ENCODE measurements at regions not wholly inside any gene's neighbourhood (a gene's known extent, or its start where the extent isn't known, plus 50 kb on each side); places are given as distances from the start of the nearest gene placed in this dataset.

DNA sequence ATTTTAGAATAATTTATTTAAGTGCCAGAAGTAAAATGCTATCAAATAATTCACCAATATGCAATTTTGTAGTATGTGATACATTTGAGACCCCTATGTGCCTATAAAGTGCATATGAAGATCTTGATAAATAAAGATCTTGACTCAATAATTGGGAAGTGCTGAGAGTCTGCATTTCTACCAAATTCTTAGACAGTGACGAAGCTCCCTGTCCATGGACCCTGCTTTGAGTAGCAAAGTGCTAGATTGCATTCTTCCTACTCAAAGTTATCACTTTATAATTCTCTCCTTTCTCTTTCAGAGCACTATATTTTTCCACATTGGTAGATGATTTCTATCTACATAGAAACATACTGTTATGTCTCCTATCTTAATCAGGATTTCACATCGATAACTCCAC, 1393.9 kb downstream of the ARAP2 start:
- 79% methylated on average over 2 of the region's 2 CpGs for WGBS, 2 donors
- no peaks in the 10 kb centered on the region for H3K36me3 ChIP-seq
- no peaks in the 10 kb centered on the region for H3K4me1 ChIP-seq
- no peak overlapping the region for H3K4me3 ChIP-seq
- no peaks in the 10 kb centered on the region for H3K27me3 ChIP-seq
- no peaks in the 10 kb centered on the region for H3K9me3 ChIP-seq
- DNase-seq (ENCODE audit: low spot score in 2 of 2): no peak
- H3K27ac ChIP-seq: no peak overlapping the region
- TF ChIP-seq POLR2A (IDR thresholded peaks at IDR 0.05): no peak
- no peak for TF ChIP-seq EP300 (IDR thresholded peaks at IDR 0.05)
- TF ChIP-seq CTCF (IDR thresholded peaks at IDR 0.05): no peak

- Histone ChIP-seq H3K36me3 (no peaks in the 10 kb centered on the region), H3K27me3 (no peaks in the 10 kb centered on the region), H3K9me3 (no peaks in the 10 kb centered on the region), H3K4me3 (no peak overlapping the region), H3K27ac (no peak overlapping the region), H3K4me1 (no peaks in the 10 kb centered on the region)
- TF ChIP-seq EP300 (IDR thresholded peaks at IDR 0.05) (no peak), CTCF (IDR thresholded peaks at IDR 0.05) (no peak), POLR2A (IDR thresholded peaks at IDR 0.05) (no peak)
- no peak for DNase-seq (ENCODE audit: low spot score in 2 of 2)
- WGBS, 2 donors: 20 to 26% methylated on average over 3 to 4 of the region's 4 CpGs
These were observed 1393.3 kb downstream of the ARAP2 start for GRCh38 chr4:34850968-34851367.

GRCh38 chr4:34851411-34851810, 1392.9 kb downstream of the ARAP2 start:
- no peaks in the 10 kb centered on the region for H3K4me1 ChIP-seq
- 60 to 80% methylated on average over 2 of the region's 2 CpGs for WGBS, 2 donors
- no peak for DNase-seq (ENCODE audit: low spot score in 2 of 2)
- no peaks in the 10 kb centered on the region for H3K27me3 ChIP-seq
- no peak overlapping the region for H3K4me3 ChIP-seq
- no peak for TF ChIP-seq POLR2A (IDR thresholded peaks at IDR 0.05)
- TF ChIP-seq CTCF (IDR thresholded peaks at IDR 0.05): no peak
- TF ChIP-seq EP300 (IDR thresholded peaks at IDR 0.05): no peak
- no peaks in the 10 kb centered on the region for H3K9me3 ChIP-seq
- no peak overlapping the region for H3K27ac ChIP-seq
- no peaks in the 10 kb centered on the region for H3K36me3 ChIP-seq

- Histone ChIP-seq H3K36me3 (no peaks in the 10 kb centered on the region), H3K4me3 (no peak overlapping the region), H3K9me3 (no peaks in the 10 kb centered on the region), H3K27ac (no peak overlapping the region), H3K27me3 (no peaks in the 10 kb centered on the region), H3K4me1 (no peaks in the 10 kb centered on the region)
- no peak for TF ChIP-seq CTCF (IDR thresholded peaks at IDR 0.05)
- DNase-seq (ENCODE audit: low spot score in 2 of 2): no peak
- WGBS, 2 donors: 44 to 67% methylated on average over 1 of the region's 1 CpG
These were observed 1389.9 kb downstream of the ARAP2 start for GRCh38 chr4:34854451-34854850.

DNA sequence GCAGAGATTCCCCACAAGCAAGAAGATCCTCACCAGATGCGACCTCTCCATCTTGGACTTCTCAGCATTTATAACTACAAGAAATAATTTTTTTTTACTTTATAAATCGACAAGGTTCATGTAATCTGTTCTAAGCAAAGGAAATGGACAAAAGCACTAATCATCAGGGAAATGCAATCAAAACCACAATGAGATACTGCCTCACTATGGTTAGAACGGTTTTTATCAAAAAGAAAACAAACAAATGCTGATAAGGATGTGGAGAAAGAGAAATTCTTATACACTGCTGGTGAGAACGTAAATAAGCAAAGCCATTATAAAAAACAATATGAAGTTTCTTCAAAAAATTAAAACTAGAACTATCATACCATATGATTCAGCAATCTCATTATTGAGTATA, 1382.6 kb downstream of the ARAP2 start:
- 57 to 58% methylated on average over 4 of the region's 4 CpGs for WGBS, 2 donors
- Histone ChIP-seq H3K27me3 (no peaks in the 10 kb centered on the region), H3K36me3 (no peaks in the 10 kb centered on the region), H3K4me3 (no peak overlapping the region), H3K27ac (no peak overlapping the region), H3K4me1 (no peaks in the 10 kb centered on the region), H3K9me3 (no peaks in the 10 kb centered on the region)
- DNase-seq (ENCODE audit: low spot score in 2 of 2): no peak
- TF ChIP-seq CTCF (IDR thresholded peaks at IDR 0.05) (no peak), POLR2A (IDR thresholded peaks at IDR 0.05) (no peak), EP300 (IDR thresholded peaks at IDR 0.05) (no peak)
